HG02943 (cell line): ENCODE measurements at regions not wholly inside any gene's neighbourhood (a gene's known extent, or its start where the extent isn't known, plus 50 kb on each side); places are given as distances from the start of the nearest gene placed in this dataset.
"Not testable (repeated sequence)": the region's sequence is repeated elsewhere in the genome, so short reads cannot be mapped to it uniquely, and the experiment has no call there.

Source experiments
- ATAC-seq: cut with Tn5 transposase; IDR thresholded peaks from one replicate; pipeline ENCODE4 v1.9.1; 2021; ENCODE audit warnings: mild to moderate bottlenecking, low read depth, moderate library complexity; ENCODE audit not compliant: unreplicated experiment

GRCh38 chr10:109426987-109427386 lies 496.3 kb downstream of the XPNPEP1 start:
- ATAC-seq, result no peak

DNA sequence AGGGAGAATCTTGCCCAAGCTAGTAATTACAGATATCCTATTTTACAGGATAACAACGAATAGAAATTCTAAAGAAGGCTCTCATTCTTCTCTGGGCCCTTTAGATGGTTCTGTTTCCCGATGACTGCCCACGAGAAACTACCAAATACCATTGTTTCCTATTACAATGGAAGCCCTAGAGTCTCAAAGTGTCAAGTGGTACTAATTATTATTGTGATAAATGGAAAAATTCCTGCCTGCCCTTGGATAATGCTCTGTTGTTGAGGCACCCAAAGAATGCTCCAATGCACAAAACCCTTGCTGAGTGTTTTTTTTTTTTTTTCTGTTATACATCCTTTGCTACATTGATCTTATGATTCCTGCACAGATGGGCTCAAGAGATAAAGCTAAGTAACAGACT lies 504.5 kb downstream of the XPNPEP1 start:
- ATAC-seq, result no peak

GRCh38 chr10:109417803-109418202 lies 505.5 kb downstream of the XPNPEP1 start:
- no peak for ATAC-seq

GRCh38 chr10:109412353-109412752 lies 511.0 kb downstream of the XPNPEP1 start:
- ATAC-seq, result no peak

DNA sequence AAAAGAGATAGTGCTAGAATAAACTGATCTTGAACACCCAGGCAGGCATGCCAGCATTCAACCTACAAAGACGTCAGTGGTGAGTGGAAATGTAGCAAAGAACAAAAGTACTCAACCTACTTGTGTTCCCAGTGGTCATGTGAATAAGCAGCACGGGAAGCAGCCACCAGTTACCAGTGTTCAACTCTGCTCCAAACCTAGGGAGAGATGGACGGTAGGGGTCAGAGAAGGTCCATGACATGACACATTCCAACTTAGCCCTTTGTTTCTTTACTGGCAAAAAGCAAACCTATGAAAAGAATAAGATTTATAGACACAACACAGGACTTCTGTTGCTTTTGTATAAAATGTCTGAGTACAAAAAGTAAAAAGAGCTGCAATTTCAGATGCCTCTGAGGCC lies 511.4 kb downstream of the XPNPEP1 start:
- ATAC-seq, result no peak

- no peak for ATAC-seq
These were observed 518.0 kb downstream of the XPNPEP1 start for GRCh38 chr10:109405338-109405737.

- ATAC-seq, result no peak
These were observed 519.8 kb downstream of the XPNPEP1 start for GRCh38 chr10:109403551-109403950.

DNA sequence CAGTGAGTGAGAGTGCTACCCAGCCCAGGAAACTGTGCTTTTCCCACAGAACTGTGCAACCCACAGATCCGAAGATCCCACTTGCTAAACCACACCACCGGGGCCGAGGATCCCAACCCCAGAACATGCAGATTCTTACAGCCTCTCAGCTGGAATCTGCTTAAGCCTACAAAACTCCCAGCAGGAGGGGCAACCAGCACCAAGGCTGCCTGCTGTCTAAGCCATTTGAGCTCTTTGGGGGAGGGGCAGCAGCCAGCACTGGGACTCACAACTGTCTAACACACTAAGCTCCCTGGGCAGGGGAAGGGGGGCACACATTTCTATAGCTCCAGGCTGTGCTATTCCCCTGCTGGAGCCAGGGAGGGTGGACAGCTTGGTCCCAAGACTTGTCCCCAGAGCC lies 529.9 kb downstream of the XPNPEP1 start:
- ATAC-seq, result no peak

- no peak for ATAC-seq
These were observed 536.4 kb downstream of the XPNPEP1 start for GRCh38 chr10:109386921-109387320.

GRCh38 chr10:109386101-109386500 lies 537.2 kb downstream of the XPNPEP1 start:
- ATAC-seq, result no peak

GRCh38 chr10:109379186-109379585 lies 544.1 kb downstream of the XPNPEP1 start:
- ATAC-seq, result no peak

DNA sequence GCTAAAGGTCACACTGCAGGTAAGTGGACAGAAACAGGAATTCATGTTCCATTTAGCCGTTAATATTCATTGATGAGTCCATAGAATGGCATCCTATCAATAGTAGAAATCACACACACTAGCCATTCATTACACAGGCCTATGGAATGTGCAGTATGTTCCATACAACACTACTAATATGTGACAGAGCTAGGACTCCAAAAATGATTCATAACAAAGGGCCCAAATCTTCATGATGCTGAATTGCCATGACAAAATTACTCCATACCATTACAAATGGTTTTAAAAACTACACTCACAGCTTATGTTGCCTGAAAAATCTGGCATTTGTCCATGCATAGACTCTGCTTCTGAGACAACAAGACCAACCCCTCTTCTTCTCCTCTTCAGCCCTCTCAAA lies 549.1 kb downstream of the XPNPEP1 start:
- ATAC-seq, result no peak

- no peak for ATAC-seq
These were observed 564.0 kb downstream of the XPNPEP1 start for GRCh38 chr10:109359316-109359715.

DNA sequence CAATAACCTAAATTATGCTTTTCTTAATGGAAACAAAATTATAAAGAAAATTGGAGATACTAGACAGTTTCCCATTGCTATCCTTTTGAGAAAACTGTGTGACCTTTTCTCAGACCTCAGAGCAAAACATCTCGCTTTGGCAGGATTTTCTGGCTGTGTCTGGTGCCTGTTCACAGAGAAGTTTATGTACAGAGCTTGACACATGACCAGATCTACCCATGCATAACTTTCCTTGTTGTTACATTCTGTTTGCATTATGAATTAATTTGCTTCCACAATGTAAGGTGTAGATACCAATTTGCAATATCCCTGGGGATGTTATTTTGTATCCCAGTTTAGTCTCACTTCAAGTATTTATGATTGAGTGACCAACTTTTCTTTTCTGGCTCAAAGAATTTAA lies 565.0 kb downstream of the XPNPEP1 start:
- ATAC-seq, result no peak

DNA sequence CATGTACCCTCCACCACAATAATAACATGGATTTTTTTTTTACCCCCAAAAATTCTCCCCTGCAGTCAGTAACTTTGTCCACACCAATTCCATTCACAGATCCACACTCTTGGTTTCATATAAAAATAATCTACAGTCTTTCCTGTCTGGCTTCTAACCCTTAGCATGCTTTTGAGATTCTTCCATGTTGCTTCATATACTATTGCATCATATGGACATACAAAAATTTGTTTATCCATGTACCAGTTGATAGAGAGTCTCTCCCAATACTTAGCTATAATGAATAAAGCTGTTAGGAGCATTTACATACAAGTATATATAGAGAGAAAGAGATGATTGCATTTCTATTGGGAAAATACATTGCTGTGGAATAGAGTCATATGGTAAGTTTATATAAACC lies 575.0 kb downstream of the XPNPEP1 start:
- no peak for ATAC-seq

DNA sequence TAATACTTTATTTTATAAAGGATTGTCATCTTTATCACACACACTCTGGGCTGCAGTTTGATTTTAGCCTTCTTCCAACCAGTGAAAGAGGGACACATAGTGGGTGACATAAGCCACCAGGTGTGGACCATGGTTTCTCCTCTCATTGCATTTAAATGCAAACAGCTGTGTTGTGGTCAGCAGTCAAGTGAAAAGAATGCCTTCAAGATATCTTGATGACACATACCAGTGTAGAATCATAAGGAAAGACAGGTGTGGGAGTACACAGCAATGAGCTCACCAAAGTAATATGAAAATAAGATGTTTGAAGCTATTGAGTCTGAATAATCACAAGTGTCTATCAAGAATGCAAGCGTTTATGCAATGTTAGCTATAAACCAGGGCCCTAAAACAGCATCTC lies 580.0 kb downstream of the XPNPEP1 start:
- ATAC-seq, result no peak

GRCh38 chr10:109341986-109342385 lies 581.3 kb downstream of the XPNPEP1 start:
- no peak for ATAC-seq

GRCh38 chr10:109328001-109328400 lies 595.3 kb downstream of the XPNPEP1 start:
- no peak for ATAC-seq

GRCh38 chr10:109327266-109327665 lies 596.0 kb downstream of the XPNPEP1 start:
- ATAC-seq, result no peak

GRCh38 chr10:109324721-109325120 lies 598.6 kb downstream of the XPNPEP1 start:
- no peak for ATAC-seq

GRCh38 chr10:109317746-109318366 lies 605.5 kb downstream of the XPNPEP1 start:
- no peak for ATAC-seq

DNA sequence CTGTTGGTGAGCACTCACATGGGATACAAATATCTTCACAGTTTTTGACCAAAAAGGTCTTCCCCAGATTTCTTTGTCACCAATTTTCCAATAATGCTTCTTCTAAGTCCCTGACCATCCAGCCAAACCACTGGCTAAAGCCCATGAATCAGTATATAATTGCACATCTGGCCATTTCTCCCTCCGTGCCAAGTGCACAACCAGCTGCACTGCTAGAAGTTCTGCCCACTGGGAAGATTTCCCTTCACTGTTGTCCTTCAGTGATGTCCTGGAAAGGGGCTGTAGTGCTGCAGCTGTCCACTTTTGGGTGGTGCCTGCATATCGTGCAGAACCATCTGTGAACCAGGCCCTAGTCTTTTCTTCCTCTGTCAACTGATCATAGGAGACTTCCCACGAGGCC lies 609.3 kb downstream of the XPNPEP1 start:
- ATAC-seq, result not testable (repeated sequence)

DNA sequence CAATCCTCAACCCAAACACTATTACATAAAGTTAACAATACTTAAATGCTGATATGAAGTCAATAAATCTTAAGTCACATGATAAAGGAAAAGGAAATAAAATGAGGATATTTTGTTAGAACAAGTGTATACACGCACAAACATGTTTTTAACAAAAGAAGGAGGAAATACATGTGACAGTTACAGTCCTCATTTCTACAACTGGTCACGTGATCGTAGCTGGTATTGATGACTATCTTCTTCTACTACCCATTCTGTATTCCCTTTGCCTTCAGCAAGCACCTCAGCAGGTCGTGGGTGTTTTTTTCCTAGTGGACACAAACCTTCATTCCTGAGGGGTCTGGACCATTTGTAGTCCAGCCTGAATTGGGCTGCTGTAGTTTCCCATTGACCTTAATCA lies 610.8 kb downstream of the XPNPEP1 start:
- ATAC-seq, result not testable (repeated sequence)
